Common myeloid progenitor, CD34-positive (primary cell): ENCODE measurements at regions not wholly inside any gene's neighbourhood (a gene's known extent, or its start where the extent isn't known, plus 50 kb on each side); places are given as distances from the start of the nearest gene placed in this dataset.

Experiments
- CTCF ChIA-PET: fragments of 350-600 bp; sonication (Branson Sonifier 250); formaldehyde crosslinking; loops from one replicate; lab custom pipeline; 2021; ENCODE audit warnings: antibody characterized with exemption; lab: Charles Lee
- POLR2A ChIA-PET: fragments of 350-600 bp; sonication (Branson Sonifier 250); formaldehyde crosslinking; loops from one replicate; lab custom pipeline; 2021; ENCODE audit warnings: antibody characterized with exemption; lab: Charles Lee
- DNase-seq, 3 donors: peaks; one replicate each; pipeline versions ENCODE4 v3.0.0 to v3.0.0-alpha.2; 2013
- H3K27ac ChIP-seq, 2 experiments: 1 replicate in 1 of 2; 2 replicates in 1 of 2; pipeline ENCODE4 v1.7.0; 2013; ENCODE audit warnings: inconsistent platforms in 2 of 2, low read length in 2 of 2, mild to moderate bottlenecking in 2 of 2, low read depth in 1 of 2, moderate library complexity in 1 of 2; ENCODE audit not compliant: severe bottlenecking in 2 of 2, insufficient read depth in 1 of 2, poor library complexity in 1 of 2
- H3K27me3 ChIP-seq, 5 experiments: replicated peaks in 2 of 5; 1 replicate in 3 of 5; 2 replicates in 2 of 5; pipeline versions ENCODE4 v1.6.1 to v1.7.0; 2013; ENCODE audit warnings: low read length in 4 of 5, mild to moderate bottlenecking in 2 of 5, moderate library complexity in 2 of 5, inconsistent platforms in 1 of 5; ENCODE audit not compliant: insufficient read depth in 5 of 5, control insufficient read depth in 4 of 5
- H3K36me3 ChIP-seq, 4 experiments: 1 replicate in 2 of 4; 2 replicates in 2 of 4; pipeline versions ENCODE4 v1.6.1 to v1.7.0; 2013; ENCODE audit warnings: low read length in 3 of 4, control low read depth in 1 of 4, mild to moderate bottlenecking in 1 of 4; ENCODE audit not compliant: control insufficient read depth in 4 of 4, insufficient read depth in 4 of 4
- H3K4me1 ChIP-seq, 4 experiments: 1 replicate in 3 of 4; 2 replicates in 1 of 4; pipeline versions ENCODE4 v1.6.1 to v1.7.1; 2013; ENCODE audit warnings: low read length in 3 of 4, mild to moderate bottlenecking in 3 of 4, control low read depth in 1 of 4, inconsistent platforms in 1 of 4, moderate library complexity in 1 of 4; ENCODE audit not compliant: control insufficient read depth in 4 of 4, insufficient read depth in 4 of 4; ENCODE audit errors: control extremely low read depth in 1 of 4
- H3K4me3 ChIP-seq, 7 experiments: 1 replicate in 4 of 7; 2 replicates in 3 of 7; pipeline versions ENCODE4 v1.5.1 to v1.7.0; 2013; ENCODE audit warnings: mild to moderate bottlenecking in 7 of 7, low read length in 6 of 7, moderate library complexity in 6 of 7, inconsistent platforms in 2 of 7, low read depth in 2 of 7, control low read depth in 1 of 7; ENCODE audit not compliant: insufficient read depth in 4 of 7, control insufficient read depth in 1 of 7; ENCODE audit errors: extremely low read depth in 1 of 7
- H3K9me3 ChIP-seq, 5 experiments: 1 replicate in 4 of 5; 2 replicates in 1 of 5; pipeline versions ENCODE4 v1.6.1 to v1.7.1; 2013; ENCODE audit warnings: low read length in 4 of 5, mild to moderate bottlenecking in 2 of 5, inconsistent platforms in 1 of 5, low read depth in 1 of 5, moderate library complexity in 1 of 5; ENCODE audit not compliant: control insufficient read depth in 4 of 5, insufficient read depth in 2 of 5; ENCODE audit errors: control extremely low read depth in 1 of 5
- WGBS: methylation state at CpG from one replicate; pipeline ENCODE4 v1.1.5; 2013; ENCODE audit not compliant: insufficient coverage; 5-methylcytosine and 5-hydroxymethylcytosine counted together

- Histone ChIP-seq H3K27me3 (no peaks in the 10 kb centered on the region), H3K27ac (no peak overlapping the region), H3K36me3 (no peaks in the 10 kb centered on the region), H3K4me1 (peaks cover 0 to 11% (median 8%) of the 10 kb centered on the region in 4 experiments), H3K9me3 (no peaks in the 10 kb centered on the region), H3K4me3 (no peak overlapping the region)
- POLR2A ChIA-PET: no interaction called here
- CTCF ChIA-PET: no interaction called here
- no peak for DNase-seq
- no CpG with 5 or more reads among the region's 3 CpGs for WGBS
Measured at GRCh38 chr2:216559625-216560156, 61.0 kb downstream of the RPL37A start.

GRCh38 chr2:216560838-216561270 is 62.2 kb downstream of the RPL37A start:
- 100% methylated on average over 1 of the region's 3 CpGs for WGBS
- Histone ChIP-seq H3K4me1 (peaks cover 0 to under 1% (median 0%) of the 10 kb centered on the region in 4 experiments), H3K27me3 (peaks cover 0 to 3% (median 0%) of the 10 kb centered on the region in 5 experiments), H3K9me3 (no peaks in the 10 kb centered on the region), H3K27ac (no peak overlapping the region), H3K4me3 (no peak overlapping the region), H3K36me3 (no peaks in the 10 kb centered on the region)
- CTCF ChIA-PET: no interaction called here
- DNase-seq: no peak
- POLR2A ChIA-PET: no interaction called here

GRCh38 chr2:216562696-216563435 is 64.2 kb downstream of the RPL37A start:
- POLR2A ChIA-PET: no interaction called here
- WGBS: 95% methylated on average over 13 of the region's 13 CpGs
- H3K4me1 ChIP-seq: no peaks in the 10 kb centered on the region
- no peak overlapping the region for H3K27ac ChIP-seq
- H3K4me3 ChIP-seq: no peak overlapping the region
- peaks cover 0 to 6% (median 0%) of the 10 kb centered on the region in 5 experiments for H3K27me3 ChIP-seq
- CTCF ChIA-PET: interaction anchor here (1.1 to 1.4 kb wide), 2 partner anchors 11 to 46 kb away, joined by 3 read pairs; no protein-coding TSS in a partner anchor
- H3K9me3 ChIP-seq: no peaks in the 10 kb centered on the region
- no peak for DNase-seq
- H3K36me3 ChIP-seq: no peaks in the 10 kb centered on the region

- POLR2A ChIA-PET: no interaction called here
- H3K27ac ChIP-seq: no peak overlapping the region
- WGBS: 86% methylated on average over 3 of the region's 7 CpGs
- no peaks in the 10 kb centered on the region for H3K9me3 ChIP-seq
- no peak for DNase-seq
- H3K4me3 ChIP-seq: no peak overlapping the region
- CTCF ChIA-PET: interaction anchor here (1.1 to 1.4 kb wide), 2 partner anchors 10 to 47 kb away, joined by 3 read pairs; no protein-coding TSS in a partner anchor
- H3K27me3 ChIP-seq: peaks cover 0 to 9% (median 0%) of the 10 kb centered on the region in 5 experiments
- no peaks in the 10 kb centered on the region for H3K4me1 ChIP-seq
- no peaks in the 10 kb centered on the region for H3K36me3 ChIP-seq
Measured at GRCh38 chr2:216563646-216564045, 65.0 kb downstream of the RPL37A start.

GRCh38 chr2:216564611-216565010 is 66.0 kb downstream of the RPL37A start:
- Histone ChIP-seq H3K4me3 (no peak overlapping the region), H3K4me1 (no peaks in the 10 kb centered on the region), H3K36me3 (no peaks in the 10 kb centered on the region), H3K9me3 (no peaks in the 10 kb centered on the region), H3K27me3 (peaks cover 0 to 9% (median 0%) of the 10 kb centered on the region in 5 experiments), H3K27ac (no peak overlapping the region)
- ChIA-PET POLR2A (no interaction called here), CTCF (interaction anchor here (1.8 kb wide), 1 partner anchor 48 kb away, joined by 6 read pairs; no protein-coding TSS in a partner anchor)
- no peak for DNase-seq
- WGBS: 86% methylated on average over 2 of the region's 2 CpGs

- 89% methylated on average over 5 of the region's 7 CpGs for WGBS
- POLR2A ChIA-PET: no interaction called here
Measured at GRCh38 chr2:216565956-216566355, 67.3 kb upstream of the IGFBP2 start.

GRCh38 chr2:216568576-216568975 is 64.6 kb upstream of the IGFBP2 start:
- POLR2A ChIA-PET: no interaction called here
- 100% methylated on average over 3 of the region's 3 CpGs for WGBS
- CTCF ChIA-PET: interaction anchor here (1.2 kb wide), 1 partner anchor 43 kb away, joined by 3 read pairs; no protein-coding TSS in a partner anchor

More at GRCh38 chr2:216565956-216566355, 67.3 kb upstream of the IGFBP2 start:
- peaks cover 0 to 2% (median 0%) of the 10 kb centered on the region in 5 experiments for H3K9me3 ChIP-seq
- CTCF ChIA-PET: interaction anchor here (1.8 kb wide), 1 partner anchor 49 kb away, joined by 6 read pairs; no protein-coding TSS in a partner anchor
- H3K27ac ChIP-seq: no peak overlapping the region
- H3K27me3 ChIP-seq: peaks cover 0 to 9% (median 0%) of the 10 kb centered on the region in 5 experiments
- H3K4me1 ChIP-seq: no peaks in the 10 kb centered on the region
- no peak for DNase-seq
- no peaks in the 10 kb centered on the region for H3K36me3 ChIP-seq
- no peak overlapping the region for H3K4me3 ChIP-seq

More at GRCh38 chr2:216568576-216568975, 64.6 kb upstream of the IGFBP2 start:
- DNase-seq: no peak
- Histone ChIP-seq H3K4me1 (no peaks in the 10 kb centered on the region), H3K9me3 (peaks cover 0 to 8% (median 2%) of the 10 kb centered on the region in 5 experiments), H3K4me3 (no peak overlapping the region), H3K27ac (no peak overlapping the region), H3K36me3 (no peaks in the 10 kb centered on the region), H3K27me3 (peaks cover 0 to 9% (median 0%) of the 10 kb centered on the region in 5 experiments)
